Calu3 (cell line): ENCODE measurements at regions not wholly inside any gene's neighbourhood (a gene's known extent, or its start where the extent isn't known, plus 50 kb on each side); places are given as distances from the start of the nearest gene placed in this dataset.

Source experiments
- BruUV-seq: library from RNA; stranded (reverse); fragments of 400-500 nt; replicated peaks from 2 replicates; lab custom pipeline; 2021; lab: Mats Ljungman, UMichigan
- CTCF ChIA-PET: fragments of 300-600 bp; sonication (Branson Sonifier 250); formaldehyde crosslinking; loops from one replicate; lab custom pipeline; 2022; ENCODE audit warnings: antibody characterized with exemption; lab: Charles Lee
- DNase-seq: peaks from one replicate; pipeline ENCODE4 v3.0.0; 2022
- H3K27ac Mint-ChIP-seq: one replicate; pipeline ENCODE4 v1.8.0; 2022; ENCODE audit warnings: mixed read lengths; ENCODE audit not compliant: unreplicated experiment
- H3K27me3 Mint-ChIP-seq: one replicate; pipeline ENCODE4 v1.8.0; 2022; ENCODE audit warnings: mixed read lengths; ENCODE audit not compliant: unreplicated experiment
- H3K36me3 Mint-ChIP-seq: one replicate; pipeline ENCODE4 v1.8.0; 2022; ENCODE audit warnings: mild to moderate bottlenecking, moderate library complexity, mixed read lengths; ENCODE audit not compliant: insufficient read depth, unreplicated experiment
- H3K4me1 Mint-ChIP-seq: one replicate; pipeline ENCODE4 v1.8.0; 2022; ENCODE audit warnings: mild to moderate bottlenecking, low read depth, mixed read lengths; ENCODE audit not compliant: unreplicated experiment
- H3K4me3 Mint-ChIP-seq: one replicate; pipeline ENCODE4 v1.8.0; 2022; ENCODE audit warnings: mild to moderate bottlenecking, low read depth, moderate library complexity, mixed read lengths; ENCODE audit not compliant: unreplicated experiment
- H3K9me3 Mint-ChIP-seq: one replicate; pipeline ENCODE4 v1.8.0; 2022; ENCODE audit warnings: low read depth, mixed read lengths; ENCODE audit not compliant: unreplicated experiment
- intact Hi-C: fragments of 100-400 bp; cut with micrococcal nuclease; formaldehyde crosslinking; loops from one replicate; pipeline ENCODE4 v1.10.0; 2022; ENCODE audit not compliant: unreplicated experiment
- TF ChIP-seq, protein P1 (sequence below): fragments of 200-600 bp; IDR thresholded peaks from one replicate; pipeline ENCODE4 v1.8.0; 2022; ENCODE audit warnings: antibody characterized with exemption; ENCODE audit not compliant: unreplicated experiment

GRCh38 chr11:96567176-96567575 lies 177.4 kb downstream of the JRKL start:
- BruUV-seq: no TSS peak
- TF ChIP-seq, protein P1, sequence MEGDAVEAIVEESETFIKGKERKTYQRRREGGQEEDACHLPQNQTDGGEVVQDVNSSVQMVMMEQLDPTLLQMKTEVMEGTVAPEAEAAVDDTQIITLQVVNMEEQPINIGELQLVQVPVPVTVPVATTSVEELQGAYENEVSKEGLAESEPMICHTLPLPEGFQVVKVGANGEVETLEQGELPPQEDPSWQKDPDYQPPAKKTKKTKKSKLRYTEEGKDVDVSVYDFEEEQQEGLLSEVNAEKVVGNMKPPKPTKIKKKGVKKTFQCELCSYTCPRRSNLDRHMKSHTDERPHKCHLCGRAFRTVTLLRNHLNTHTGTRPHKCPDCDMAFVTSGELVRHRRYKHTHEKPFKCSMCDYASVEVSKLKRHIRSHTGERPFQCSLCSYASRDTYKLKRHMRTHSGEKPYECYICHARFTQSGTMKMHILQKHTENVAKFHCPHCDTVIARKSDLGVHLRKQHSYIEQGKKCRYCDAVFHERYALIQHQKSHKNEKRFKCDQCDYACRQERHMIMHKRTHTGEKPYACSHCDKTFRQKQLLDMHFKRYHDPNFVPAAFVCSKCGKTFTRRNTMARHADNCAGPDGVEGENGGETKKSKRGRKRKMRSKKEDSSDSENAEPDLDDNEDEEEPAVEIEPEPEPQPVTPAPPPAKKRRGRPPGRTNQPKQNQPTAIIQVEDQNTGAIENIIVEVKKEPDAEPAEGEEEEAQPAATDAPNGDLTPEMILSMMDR: no peak
- intact Hi-C loops: no loop called here
- H3K36me3 Mint-ChIP-seq: no peaks in the 10 kb centered on the region
- no peaks in the 10 kb centered on the region for H3K9me3 Mint-ChIP-seq
- H3K4me1 Mint-ChIP-seq: no peaks in the 10 kb centered on the region
- H3K4me3 Mint-ChIP-seq: no peak overlapping the region
- no peak for DNase-seq
- no peaks in the 10 kb centered on the region for H3K27me3 Mint-ChIP-seq
- no peak overlapping the region for H3K27ac Mint-ChIP-seq
- CTCF ChIA-PET: no interaction called here

DNA sequence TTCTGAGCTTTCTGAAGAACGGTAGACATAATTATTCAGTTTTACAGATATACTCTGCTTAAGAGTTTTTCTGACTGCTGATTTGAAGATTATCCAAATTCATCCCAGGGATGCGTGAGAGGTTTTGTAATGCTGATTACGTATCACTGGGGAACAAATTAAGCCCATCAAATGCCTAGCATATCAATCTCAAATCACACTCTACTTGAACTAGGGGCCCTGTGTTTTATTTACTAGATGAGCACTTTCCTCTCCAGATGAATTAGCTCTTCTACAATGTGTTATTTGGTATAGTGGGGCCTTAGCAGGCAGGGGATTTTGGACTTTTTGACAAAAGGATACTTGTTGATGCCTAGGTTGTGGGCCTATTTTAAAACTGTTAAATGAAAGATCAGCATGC lies 177.9 kb downstream of the JRKL start:
- no peak for DNase-seq
- Mint-ChIP-seq H3K4me1 (no peaks in the 10 kb centered on the region), H3K36me3 (no peaks in the 10 kb centered on the region), H3K27me3 (no peaks in the 10 kb centered on the region), H3K9me3 (no peaks in the 10 kb centered on the region), H3K27ac (no peak overlapping the region), H3K4me3 (no peak overlapping the region)
- CTCF ChIA-PET: no interaction called here
- intact Hi-C loops: no loop called here
- TF ChIP-seq, protein P1: no peak
- no TSS peak for BruUV-seq

DNA sequence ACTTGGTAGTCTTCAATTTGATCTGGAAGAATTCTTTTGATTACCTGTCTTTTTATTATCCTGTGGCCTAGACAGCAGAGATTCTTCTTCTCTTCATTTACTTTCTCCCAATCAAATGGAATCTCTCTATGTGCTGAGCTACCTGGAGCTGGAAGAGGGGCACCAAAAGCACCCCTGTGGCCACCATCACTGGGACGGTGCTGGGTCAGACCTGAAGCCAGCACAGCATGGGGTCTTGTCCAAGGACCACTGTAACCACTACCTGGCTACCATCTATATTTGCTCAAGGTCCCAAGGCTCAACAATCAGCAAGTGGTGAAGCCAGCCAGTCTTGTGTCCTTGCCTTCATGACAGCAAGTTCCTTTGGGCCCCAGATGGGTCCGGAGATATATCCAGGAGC lies 186.6 kb downstream of the JRKL start:
- CTCF ChIA-PET: no interaction called here
- DNase-seq: no peak
- Mint-ChIP-seq H3K27ac (no peak overlapping the region), H3K36me3 (no peaks in the 10 kb centered on the region), H3K4me3 (no peak overlapping the region), H3K27me3 (no peaks in the 10 kb centered on the region), H3K4me1 (no peaks in the 10 kb centered on the region), H3K9me3 (no peaks in the 10 kb centered on the region)
- intact Hi-C loops: no loop called here
- BruUV-seq: no TSS peak
- TF ChIP-seq, protein P1: no peak

- Mint-ChIP-seq H3K4me1 (no peaks in the 10 kb centered on the region), H3K27ac (no peak overlapping the region), H3K9me3 (no peaks in the 10 kb centered on the region), H3K27me3 (no peaks in the 10 kb centered on the region), H3K36me3 (no peaks in the 10 kb centered on the region), H3K4me3 (no peak overlapping the region)
- TF ChIP-seq, protein P1: no peak
- BruUV-seq: no TSS peak
- DNase-seq: no peak
- intact Hi-C loops: no loop called here
- CTCF ChIA-PET: no interaction called here
These were observed 188.6 kb downstream of the JRKL start for GRCh38 chr11:96578379-96578778.
